MM.1S (cell line): ENCODE measurements at regions not wholly inside any gene's neighbourhood (a gene's known extent, or its start where the extent isn't known, plus 50 kb on each side); places are given as distances from the start of the nearest gene placed in this dataset.

Experiments used
- DNase-seq: peaks from one replicate; pipeline ENCODE4 v3.0.0-alpha.2; 2015
- H2AFZ ChIP-seq: fragments of 300-600 bp; sonication (generic); 2 replicates; pipeline ENCODE4 v1.6.0; 2016; ENCODE audit warnings: antibody characterized with exemption, low read length
- H3F3A ChIP-seq: fragments of 300-600 bp; sonication (generic); 2 replicates; pipeline ENCODE4 v1.6.1; 2016; ENCODE audit warnings: mild to moderate bottlenecking, antibody characterized with exemption, low read length, moderate library complexity, mixed read lengths; ENCODE audit not compliant: insufficient read depth
- H3K27ac ChIP-seq: fragments of 300-600 bp; sonication (generic); 2 replicates; pipeline ENCODE4 v1.5.1; 2016; ENCODE audit warnings: mild to moderate bottlenecking, low read length
- H3K27me3 ChIP-seq: fragments of 300-600 bp; sonication (generic); replicated peaks from 2 replicates; pipeline ENCODE4 v1.6.0; 2016; ENCODE audit warnings: low read length; ENCODE audit not compliant: insufficient read depth
- H3K36me3 ChIP-seq: fragments of 300-600 bp; sonication (generic); replicated peaks from 2 replicates; pipeline ENCODE4 v1.6.1; 2016; ENCODE audit warnings: mild to moderate bottlenecking, low read length, mixed read lengths; ENCODE audit not compliant: insufficient read depth
- H3K4me1 ChIP-seq: fragments of 300-600 bp; sonication (generic); 2 replicates; pipeline ENCODE4 v1.6.1; 2016; ENCODE audit warnings: low read length, mixed read lengths
- H3K4me2 ChIP-seq: fragments of 300-600 bp; sonication (generic); 2 replicates; pipeline ENCODE4 v1.6.0; 2016; ENCODE audit warnings: low read depth, low read length
- H3K4me3 ChIP-seq: fragments of 300-600 bp; sonication (generic); 2 replicates; pipeline ENCODE4 v1.5.1; 2016; ENCODE audit warnings: low read length, mixed read lengths
- H3K79me2 ChIP-seq: fragments of 300-600 bp; sonication (generic); 2 replicates; pipeline ENCODE4 v1.6.1; 2016; ENCODE audit warnings: mixed run types, low read length, mixed read lengths
- H3K9ac ChIP-seq: fragments of 300-600 bp; sonication (generic); 2 replicates; pipeline ENCODE4 v1.6.1; 2016; ENCODE audit warnings: low read length, mixed read lengths
- H3K9me2 ChIP-seq: fragments of 300-600 bp; sonication (generic); replicated peaks from 2 replicates; pipeline ENCODE4 v1.6.1; 2016; ENCODE audit warnings: mild to moderate bottlenecking, low read length, mixed read lengths; ENCODE audit not compliant: insufficient read depth
- H3K9me3 ChIP-seq: fragments of 300-600 bp; sonication (generic); replicated peaks from 2 replicates; pipeline ENCODE4 v1.6.1; 2016; ENCODE audit warnings: mild to moderate bottlenecking, low read length, mixed read lengths; ENCODE audit not compliant: insufficient read depth
- H4K20me1 ChIP-seq: fragments of 300-600 bp; sonication (generic); 2 replicates; pipeline ENCODE4 v1.6.1; 2016; ENCODE audit warnings: mild to moderate bottlenecking, low read length, moderate library complexity, mixed read lengths; ENCODE audit not compliant: insufficient read depth
- EZH2 ChIP-seq: fragments of 300-600 bp; sonication (generic); optimal IDR thresholded peaks from 2 replicates; pipeline ENCODE3; 2017; ENCODE audit warnings: low read depth, mild to moderate bottlenecking, antibody characterized with exemption, low read length, mixed read lengths
- EZH2phosphoT487 ChIP-seq: fragments of 300-600 bp; sonication (generic); IDR thresholded peaks from 2 replicates; pipeline ENCODE4 v1.6.1; 2018; ENCODE audit warnings: antibody characterized with exemption, low read length
- TF ChIP-seq, protein P1 (sequence below): fragments of 300-600 bp; sonication (generic); IDR thresholded peaks from 2 replicates; pipeline ENCODE4 v1.5.1; 2016; ENCODE audit warnings: antibody characterized with exemption, low read length, mixed read lengths

DNA sequence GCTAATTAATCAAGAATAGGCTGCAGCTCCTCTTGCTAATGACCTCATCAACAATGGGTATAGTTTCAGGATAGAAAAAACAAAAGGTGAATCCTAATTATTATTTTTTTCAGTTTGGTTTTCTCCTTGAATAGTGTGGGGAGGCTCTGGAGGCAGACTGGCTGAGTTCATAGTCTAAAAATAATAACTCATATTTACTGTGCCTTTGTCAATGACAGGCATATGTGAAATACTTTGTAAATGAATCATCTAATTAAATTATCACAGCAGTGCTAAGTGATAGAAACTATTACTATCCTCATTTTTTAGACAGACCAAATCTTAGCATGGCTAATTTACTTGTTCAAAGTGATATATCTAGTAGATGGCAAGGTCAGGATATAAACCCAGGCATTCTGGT is 1261.0 kb upstream of the SLC10A2 start:
- H3K9me2 ChIP-seq, result no peaks in the 10 kb centered on the region
- H3K36me3 ChIP-seq, result no peaks in the 10 kb centered on the region
- TF ChIP-seq EZH2 (no peak), EZH2phosphoT487 (no peak)
- TF ChIP-seq, protein P1, sequence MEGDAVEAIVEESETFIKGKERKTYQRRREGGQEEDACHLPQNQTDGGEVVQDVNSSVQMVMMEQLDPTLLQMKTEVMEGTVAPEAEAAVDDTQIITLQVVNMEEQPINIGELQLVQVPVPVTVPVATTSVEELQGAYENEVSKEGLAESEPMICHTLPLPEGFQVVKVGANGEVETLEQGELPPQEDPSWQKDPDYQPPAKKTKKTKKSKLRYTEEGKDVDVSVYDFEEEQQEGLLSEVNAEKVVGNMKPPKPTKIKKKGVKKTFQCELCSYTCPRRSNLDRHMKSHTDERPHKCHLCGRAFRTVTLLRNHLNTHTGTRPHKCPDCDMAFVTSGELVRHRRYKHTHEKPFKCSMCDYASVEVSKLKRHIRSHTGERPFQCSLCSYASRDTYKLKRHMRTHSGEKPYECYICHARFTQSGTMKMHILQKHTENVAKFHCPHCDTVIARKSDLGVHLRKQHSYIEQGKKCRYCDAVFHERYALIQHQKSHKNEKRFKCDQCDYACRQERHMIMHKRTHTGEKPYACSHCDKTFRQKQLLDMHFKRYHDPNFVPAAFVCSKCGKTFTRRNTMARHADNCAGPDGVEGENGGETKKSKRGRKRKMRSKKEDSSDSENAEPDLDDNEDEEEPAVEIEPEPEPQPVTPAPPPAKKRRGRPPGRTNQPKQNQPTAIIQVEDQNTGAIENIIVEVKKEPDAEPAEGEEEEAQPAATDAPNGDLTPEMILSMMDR, result no peak
- no peaks in the 10 kb centered on the region for H3K27me3 ChIP-seq
- no peaks in the 10 kb centered on the region for H4K20me1 ChIP-seq
- no peaks in the 10 kb centered on the region for H3F3A ChIP-seq
- H3K9me3 ChIP-seq, result no peaks in the 10 kb centered on the region
- H2AFZ ChIP-seq, result no peak overlapping the region
- no peak overlapping the region for H3K9ac ChIP-seq
- no peak for DNase-seq
- H3K4me3 ChIP-seq, result no peak overlapping the region
- no peaks in the 10 kb centered on the region for H3K4me1 ChIP-seq
- no peak overlapping the region for H3K4me2 ChIP-seq
- no peak overlapping the region for H3K27ac ChIP-seq
- H3K79me2 ChIP-seq, result no peaks in the 10 kb centered on the region

DNA sequence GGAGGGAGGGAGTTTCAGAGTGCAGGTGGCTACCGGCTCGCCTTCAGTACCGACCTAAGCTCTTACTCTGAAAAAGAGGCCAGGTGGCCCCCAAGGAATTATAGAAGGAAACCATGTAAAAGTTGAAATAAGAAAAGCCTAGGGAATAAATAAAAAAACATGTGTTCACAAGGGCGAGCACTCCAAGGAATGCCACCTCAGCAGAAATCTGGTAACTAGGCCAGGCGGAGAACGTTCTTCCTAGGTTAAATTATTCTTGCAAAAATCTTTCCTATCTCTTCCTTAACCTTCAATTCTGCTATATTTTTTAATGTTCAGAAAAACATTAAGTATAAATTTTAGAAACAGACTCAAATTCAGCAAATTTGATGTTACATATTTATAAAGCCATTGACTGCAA is 1260.3 kb upstream of the SLC10A2 start:
- TF ChIP-seq EZH2phosphoT487, result no peak
- no peak for TF ChIP-seq EZH2
- TF ChIP-seq, protein P1, result no peak
- no peak overlapping the region for H2AFZ ChIP-seq

DNA sequence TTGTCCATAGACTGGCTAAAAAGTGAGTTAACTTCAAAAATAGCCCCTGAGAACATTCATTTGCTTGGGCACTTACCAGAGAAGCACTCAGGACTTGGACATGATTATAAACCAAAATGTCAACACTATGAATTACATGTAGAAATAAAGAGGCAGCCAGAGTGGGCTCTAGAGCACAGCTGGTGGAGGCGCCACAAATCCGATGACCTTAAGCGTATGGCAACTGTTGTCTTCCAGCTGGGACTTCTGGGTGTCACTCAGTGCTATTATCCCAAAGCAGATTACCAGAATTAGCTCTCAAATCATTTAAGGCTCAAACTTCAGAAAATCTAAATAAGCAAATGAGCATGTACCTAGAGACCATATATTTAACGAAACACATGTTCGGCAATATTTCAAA is 1255.5 kb upstream of the SLC10A2 start:
- Histone ChIP-seq H3K4me3 (no peak overlapping the region), H3F3A (no peaks in the 10 kb centered on the region), H3K36me3 (no peaks in the 10 kb centered on the region), H4K20me1 (no peaks in the 10 kb centered on the region), H3K4me2 (no peak overlapping the region), H3K9me3 (no peaks in the 10 kb centered on the region), H3K27me3 (no peaks in the 10 kb centered on the region), H3K4me1 (no peaks in the 10 kb centered on the region), H3K27ac (no peak overlapping the region), H2AFZ (no peak overlapping the region), H3K9ac (no peak overlapping the region), H3K79me2 (no peaks in the 10 kb centered on the region), H3K9me2 (no peaks in the 10 kb centered on the region)
- TF ChIP-seq EZH2phosphoT487, result no peak
- TF ChIP-seq EZH2, result no peak
- TF ChIP-seq, protein P1, result no peak
- no peak for DNase-seq

More for the DNA sequence above, 1260.3 kb upstream of the SLC10A2 start:
- Histone ChIP-seq H3K4me3 (no peak overlapping the region), H3K9ac (no peak overlapping the region), H3F3A (no peaks in the 10 kb centered on the region), H4K20me1 (no peaks in the 10 kb centered on the region), H3K36me3 (no peaks in the 10 kb centered on the region), H3K79me2 (no peaks in the 10 kb centered on the region), H3K27ac (no peak overlapping the region), H3K4me1 (no peaks in the 10 kb centered on the region), H3K9me3 (no peaks in the 10 kb centered on the region), H3K27me3 (no peaks in the 10 kb centered on the region), H3K4me2 (no peak overlapping the region), H3K9me2 (no peaks in the 10 kb centered on the region)
- no peak for DNase-seq
